Thoracic aorta (tissue), 2 donors: ENCODE measurements at regions not wholly inside any gene's neighbourhood (a gene's known extent, or its start where the extent isn't known, plus 50 kb on each side); places are given as distances from the start of the nearest gene placed in this dataset.

Experiments used
- ATAC-seq: fragments of 150-250 bp; one replicate; pipeline ENCODE4 v1.8.0; 2017; ENCODE audit warnings: low read depth; ENCODE audit not compliant: insufficient number of reproducible peaks, low FRiP score
- DNase-seq: peaks from one replicate; pipeline ENCODE4 v3.0.0-alpha.2; 2020; ENCODE audit warnings: low spot score
- H3K27ac ChIP-seq, 2 donors: fragments of 200-600 bp; sonication (generic); 1 replicate in 1 of 2; 2 replicates in 1 of 2; pipeline ENCODE4 v1.5.1; 2016; ENCODE audit warnings: mild to moderate bottlenecking in 2 of 2, moderate library complexity in 2 of 2
- H3K27me3 ChIP-seq: fragments of 200-600 bp; sonication (generic); replicated peaks from 2 replicates; pipeline ENCODE4 v1.6.0; 2016; ENCODE audit warnings: mild to moderate bottlenecking; ENCODE audit not compliant: insufficient read depth
- H3K36me3 ChIP-seq: fragments of 200-600 bp; sonication (generic); one replicate; pipeline ENCODE4 v1.5.1; 2016
- H3K4me1 ChIP-seq, 2 donors: fragments of 200-600 bp; sonication (generic); 1 replicate in 1 of 2; 2 replicates in 1 of 2; pipeline versions ENCODE4 v1.5.1 to v1.6.0; 2016; ENCODE audit warnings: low read depth in 2 of 2, mild to moderate bottlenecking in 1 of 2; ENCODE audit not compliant: control insufficient read depth in 1 of 2
- H3K4me3 ChIP-seq: fragments of 200-600 bp; sonication (generic); 2 replicates; pipeline ENCODE4 v1.5.1; 2016; ENCODE audit warnings: mild to moderate bottlenecking
- H3K9me3 ChIP-seq: fragments of 200-600 bp; sonication (generic); 2 replicates; pipeline ENCODE4 v1.5.1; 2016
- CTCF ChIP-seq: fragments of 200-600 bp; sonication (generic); IDR thresholded peaks from one replicate; pipeline ENCODE4 v1.5.1; 2019; ENCODE audit warnings: antibody characterized with exemption

- H3K4me1 ChIP-seq, result peaks cover 0 to 5% of the 10 kb centered on the region in 2 donors
These were observed 522.4 kb downstream of the MATN1 start for GRCh38 chr1:30201015-30201414.

GRCh38 chr1:30200161-30200560, 523.2 kb downstream of the MATN1 start:
- ATAC-seq (no peak), DNase-seq (no peak)
- no peaks in the 10 kb centered on the region for H3K9me3 ChIP-seq
- TF ChIP-seq CTCF, result no peak
- H3K36me3 ChIP-seq, result no peaks in the 10 kb centered on the region
- H3K4me3 ChIP-seq, result no peak overlapping the region
- H3K27me3 ChIP-seq, result no peaks in the 10 kb centered on the region
- no peak overlapping the region for H3K27ac ChIP-seq
- H3K4me1 ChIP-seq, result peaks cover 0 to 5% of the 10 kb centered on the region in 2 donors

More at GRCh38 chr1:30201015-30201414, 522.4 kb downstream of the MATN1 start:
- Histone ChIP-seq H3K27ac (no peak overlapping the region), H3K4me3 (no peak overlapping the region), H3K27me3 (no peaks in the 10 kb centered on the region), H3K9me3 (no peaks in the 10 kb centered on the region), H3K36me3 (no peaks in the 10 kb centered on the region)
- no peak for ATAC-seq
- TF ChIP-seq CTCF, result no peak
- no peak for DNase-seq

GRCh38 chr1:30199563-30199962, 523.8 kb downstream of the MATN1 start:
- H3K4me3 ChIP-seq, result no peak overlapping the region
- no peak for ATAC-seq
- no peaks in the 10 kb centered on the region for H3K9me3 ChIP-seq
- peaks cover 0 to 5% of the 10 kb centered on the region in 2 donors for H3K4me1 ChIP-seq
- H3K27me3 ChIP-seq, result no peaks in the 10 kb centered on the region
- no peak for DNase-seq
- no peak for TF ChIP-seq CTCF
- no peak overlapping the region for H3K27ac ChIP-seq
- no peaks in the 10 kb centered on the region for H3K36me3 ChIP-seq

GRCh38 chr1:30198795-30199403, 524.5 kb downstream of the MATN1 start:
- no peak for TF ChIP-seq CTCF
- ATAC-seq, result no peak
- no peak for DNase-seq

GRCh38 chr1:30198451-30198760, 525.0 kb downstream of the MATN1 start:
- no peak for TF ChIP-seq CTCF
- H3K9me3 ChIP-seq, result no peaks in the 10 kb centered on the region
- H3K4me3 ChIP-seq, result no peak overlapping the region
- H3K27ac ChIP-seq, result no peak overlapping the region
- ATAC-seq, result no peak
- no peaks in the 10 kb centered on the region for H3K27me3 ChIP-seq
- no peak for DNase-seq
- no peaks in the 10 kb centered on the region for H3K36me3 ChIP-seq
- peaks cover 0 to 5% of the 10 kb centered on the region in 2 donors for H3K4me1 ChIP-seq

More at GRCh38 chr1:30198795-30199403, 524.5 kb downstream of the MATN1 start:
- no peak overlapping the region for H3K27ac ChIP-seq
- H3K27me3 ChIP-seq, result no peaks in the 10 kb centered on the region
- H3K4me1 ChIP-seq, result peaks cover 0 to 5% of the 10 kb centered on the region in 2 donors
- H3K9me3 ChIP-seq, result no peaks in the 10 kb centered on the region
- H3K36me3 ChIP-seq, result no peaks in the 10 kb centered on the region
- no peak overlapping the region for H3K4me3 ChIP-seq
